ENCODE measurements at regions not wholly inside any gene's neighbourhood (a gene's known extent, or its start where the extent isn't known, plus 50 kb on each side); places are given as distances from the start of the nearest gene placed in this dataset.
A peak's percentile ranks its signal among the peaks of the same experiment; 100 is the strongest.

DNA sequence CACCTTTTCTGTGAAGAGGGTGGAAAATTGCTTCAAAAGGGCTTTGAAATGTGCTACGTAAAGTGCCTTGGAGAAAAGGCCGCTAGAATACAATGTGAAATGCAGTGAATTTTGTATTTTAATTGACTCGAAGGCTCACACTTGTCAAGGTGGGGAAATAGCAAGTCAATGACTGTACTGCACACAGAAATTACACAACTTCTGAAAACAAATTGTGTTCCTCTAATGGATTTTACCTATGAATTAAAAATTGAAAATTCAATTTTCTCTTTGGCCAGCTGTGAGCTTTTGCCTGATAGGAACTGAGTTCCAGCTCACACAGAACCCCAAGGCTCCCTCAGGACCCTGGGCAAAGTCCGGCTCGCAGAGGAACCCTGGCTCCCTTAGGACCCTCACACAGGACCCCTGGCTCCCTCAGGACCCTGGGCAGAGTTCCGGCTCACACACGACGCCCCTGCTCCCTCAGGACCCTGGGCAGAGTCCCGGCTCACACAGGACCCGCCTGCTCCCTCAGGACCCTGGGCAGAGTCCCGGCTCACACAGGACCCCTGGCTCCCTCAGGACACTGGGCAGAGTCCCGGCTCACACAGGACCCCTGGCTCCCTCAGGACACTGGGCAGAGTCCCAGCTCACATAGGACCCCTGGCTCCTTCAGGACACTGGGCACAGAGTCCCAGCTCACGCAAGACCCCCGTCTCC lies 324.9 kb downstream of the UQCRFS1 start:
- peak; percentile 62 for DNase-seq
- peaks cover 15% of the 10 kb centered on the region for H3K27me3 Mint-ChIP-seq (ENCODE audit: low read depth, poor library complexity)
- H3K4me3 Mint-ChIP-seq: no peak overlapping the region

GRCh38 chr19:28886708-28887107 lies 326.2 kb downstream of the UQCRFS1 start:
- Mint-ChIP-seq H3K9me3 (peaks cover 4% of the 10 kb centered on the region), H3K36me3 (ENCODE audit: low read depth) (no peaks in the 10 kb centered on the region), H3K4me1 (peaks cover 43% of the 10 kb centered on the region), H3K27ac (no peak overlapping the region), H3K4me3 (no peak overlapping the region), H3K27me3 (ENCODE audit: low read depth, poor library complexity) (peaks cover 15% of the 10 kb centered on the region)
- no peak for DNase-seq
- TF ChIP-seq, protein P1, sequence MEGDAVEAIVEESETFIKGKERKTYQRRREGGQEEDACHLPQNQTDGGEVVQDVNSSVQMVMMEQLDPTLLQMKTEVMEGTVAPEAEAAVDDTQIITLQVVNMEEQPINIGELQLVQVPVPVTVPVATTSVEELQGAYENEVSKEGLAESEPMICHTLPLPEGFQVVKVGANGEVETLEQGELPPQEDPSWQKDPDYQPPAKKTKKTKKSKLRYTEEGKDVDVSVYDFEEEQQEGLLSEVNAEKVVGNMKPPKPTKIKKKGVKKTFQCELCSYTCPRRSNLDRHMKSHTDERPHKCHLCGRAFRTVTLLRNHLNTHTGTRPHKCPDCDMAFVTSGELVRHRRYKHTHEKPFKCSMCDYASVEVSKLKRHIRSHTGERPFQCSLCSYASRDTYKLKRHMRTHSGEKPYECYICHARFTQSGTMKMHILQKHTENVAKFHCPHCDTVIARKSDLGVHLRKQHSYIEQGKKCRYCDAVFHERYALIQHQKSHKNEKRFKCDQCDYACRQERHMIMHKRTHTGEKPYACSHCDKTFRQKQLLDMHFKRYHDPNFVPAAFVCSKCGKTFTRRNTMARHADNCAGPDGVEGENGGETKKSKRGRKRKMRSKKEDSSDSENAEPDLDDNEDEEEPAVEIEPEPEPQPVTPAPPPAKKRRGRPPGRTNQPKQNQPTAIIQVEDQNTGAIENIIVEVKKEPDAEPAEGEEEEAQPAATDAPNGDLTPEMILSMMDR (IDR thresholded peaks at IDR 0.05): no peak

More for the DNA sequence above, 324.9 kb downstream of the UQCRFS1 start:
- TF ChIP-seq, protein P1 (IDR thresholded peaks at IDR 0.05): no peak
- Mint-ChIP-seq H3K27ac (no peak overlapping the region), H3K4me1 (peaks cover 33% of the 10 kb centered on the region), H3K9me3 (peaks cover 4% of the 10 kb centered on the region), H3K36me3 (ENCODE audit: low read depth) (no peaks in the 10 kb centered on the region)

GRCh38 chr19:28885965-28886364 lies 327.0 kb downstream of the UQCRFS1 start:
- peaks cover 4% of the 10 kb centered on the region for H3K9me3 Mint-ChIP-seq
- H3K27me3 Mint-ChIP-seq (ENCODE audit: low read depth, poor library complexity): peaks cover 15% of the 10 kb centered on the region
- no peak for DNase-seq
- H3K27ac Mint-ChIP-seq: no peak overlapping the region
- H3K4me3 Mint-ChIP-seq: no peak overlapping the region
- H3K36me3 Mint-ChIP-seq (ENCODE audit: low read depth): no peaks in the 10 kb centered on the region
- TF ChIP-seq, protein P1 (IDR thresholded peaks at IDR 0.05): no peak
- H3K4me1 Mint-ChIP-seq: peaks cover 51% of the 10 kb centered on the region

GRCh38 chr19:28884786-28885476 lies 328.0 kb downstream of the UQCRFS1 start:
- DNase-seq: no peak
- Mint-ChIP-seq H3K27ac (no peak overlapping the region), H3K36me3 (ENCODE audit: low read depth) (no peaks in the 10 kb centered on the region), H3K9me3 (peaks cover 4% of the 10 kb centered on the region), H3K4me1 (peaks cover 53% of the 10 kb centered on the region), H3K4me3 (no peak overlapping the region), H3K27me3 (ENCODE audit: low read depth, poor library complexity) (peaks cover 14% of the 10 kb centered on the region)
- TF ChIP-seq, protein P1 (IDR thresholded peaks at IDR 0.05): no peak

DNA sequence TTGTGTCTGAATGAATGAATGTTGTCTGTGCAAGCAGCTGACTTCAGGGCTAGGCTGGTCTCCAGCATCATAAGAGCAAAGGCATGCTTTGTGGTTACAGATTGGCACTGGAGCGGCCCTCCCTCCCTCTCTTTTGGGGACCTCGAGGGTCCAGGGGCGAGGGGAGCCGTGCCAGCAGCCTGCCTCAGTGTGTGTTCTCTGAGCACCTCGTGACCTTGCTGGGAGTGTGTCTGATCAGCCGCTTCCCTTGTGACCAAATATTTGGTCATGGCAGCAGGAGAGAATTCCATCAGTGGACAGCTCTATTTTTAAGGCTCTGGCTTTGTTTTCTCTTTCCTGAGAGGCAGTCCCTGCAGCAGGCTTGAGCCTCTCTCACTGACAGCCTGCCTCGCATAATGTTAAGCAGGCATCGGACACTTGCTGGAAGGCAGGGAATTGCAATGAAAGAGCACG lies 329.7 kb downstream of the UQCRFS1 start:
- no peak for DNase-seq
- Mint-ChIP-seq H3K27me3 (ENCODE audit: low read depth, poor library complexity) (peaks cover 12% of the 10 kb centered on the region), H3K4me1 (peaks cover 58% of the 10 kb centered on the region), H3K27ac (no peak overlapping the region), H3K4me3 (no peak overlapping the region), H3K36me3 (ENCODE audit: low read depth) (no peaks in the 10 kb centered on the region), H3K9me3 (peaks cover 4% of the 10 kb centered on the region)
- TF ChIP-seq, protein P1 (IDR thresholded peaks at IDR 0.05): no peak
